ENCODE measurements at regions not wholly inside any gene's neighbourhood (a gene's known extent, or its start where the extent isn't known, plus 50 kb on each side); places are given as distances from the start of the nearest gene placed in this dataset.

DNA sequence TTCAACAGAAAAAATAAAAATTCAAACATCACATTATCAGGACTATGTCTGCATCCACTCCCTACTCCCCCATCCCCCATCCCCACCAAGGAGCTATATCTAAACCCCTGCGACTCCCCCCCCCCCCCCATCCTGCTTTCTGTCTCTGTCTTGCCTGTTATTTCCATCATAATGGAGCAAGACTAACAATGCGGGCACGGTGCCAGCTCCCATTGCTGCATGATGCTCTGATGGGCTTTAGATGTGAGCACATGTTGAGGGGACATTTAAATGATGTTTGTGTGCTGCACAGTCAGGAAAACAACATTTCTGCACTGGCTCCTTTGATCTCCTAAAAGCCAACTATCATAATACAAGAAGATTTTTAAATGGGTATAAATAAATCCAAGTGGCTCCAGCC lies 644.2 kb upstream of the SETBP1 start:
- no peak overlapping the region for H3K27ac ChIP-seq (ENCODE audit: low read length in 2 of 2)
- TF ChIP-seq, protein P1, sequence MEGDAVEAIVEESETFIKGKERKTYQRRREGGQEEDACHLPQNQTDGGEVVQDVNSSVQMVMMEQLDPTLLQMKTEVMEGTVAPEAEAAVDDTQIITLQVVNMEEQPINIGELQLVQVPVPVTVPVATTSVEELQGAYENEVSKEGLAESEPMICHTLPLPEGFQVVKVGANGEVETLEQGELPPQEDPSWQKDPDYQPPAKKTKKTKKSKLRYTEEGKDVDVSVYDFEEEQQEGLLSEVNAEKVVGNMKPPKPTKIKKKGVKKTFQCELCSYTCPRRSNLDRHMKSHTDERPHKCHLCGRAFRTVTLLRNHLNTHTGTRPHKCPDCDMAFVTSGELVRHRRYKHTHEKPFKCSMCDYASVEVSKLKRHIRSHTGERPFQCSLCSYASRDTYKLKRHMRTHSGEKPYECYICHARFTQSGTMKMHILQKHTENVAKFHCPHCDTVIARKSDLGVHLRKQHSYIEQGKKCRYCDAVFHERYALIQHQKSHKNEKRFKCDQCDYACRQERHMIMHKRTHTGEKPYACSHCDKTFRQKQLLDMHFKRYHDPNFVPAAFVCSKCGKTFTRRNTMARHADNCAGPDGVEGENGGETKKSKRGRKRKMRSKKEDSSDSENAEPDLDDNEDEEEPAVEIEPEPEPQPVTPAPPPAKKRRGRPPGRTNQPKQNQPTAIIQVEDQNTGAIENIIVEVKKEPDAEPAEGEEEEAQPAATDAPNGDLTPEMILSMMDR (IDR thresholded peaks at IDR 0.05): no peak
- TF ChIP-seq EZH2 (IDR thresholded peaks at IDR 0.05; ENCODE audit: borderline replicate concordance, insufficient read depth, low read depth, low read length, poor library complexity, severe bottlenecking): no peak
- no peak overlapping the region for H3K4me3 Mint-ChIP-seq
- H3K9me3 Mint-ChIP-seq (ENCODE audit: insufficient read depth): no peaks in the 10 kb centered on the region
- intact Hi-C loops (cut with micrococcal nuclease): no loop called here
- H3K36me3 ChIP-seq (replicated peaks in 1 of 2; ENCODE audit: control extremely low read depth in 1 of 2, control insufficient read depth in 1 of 2, extremely low read depth in 1 of 2, insufficient read depth in 2 of 2, low read length in 1 of 2): no peaks in the 10 kb centered on the region
- DNase-seq (no peak), ATAC-seq (ENCODE audit: low read depth) (no peak)
- no CpG with 5 or more reads among the region's 3 CpGs for WGBS (ENCODE audit: insufficient coverage)
- no peak overlapping the region for H3K4me3 ChIP-seq (ENCODE audit: control extremely low read depth in 1 of 5, extremely low read depth in 1 of 5, insufficient read depth in 1 of 5, low read depth in 2 of 5, low read length in 4 of 5)
- CTCF ChIA-PET: no interaction called here
- no peaks in the 10 kb centered on the region for H3K9me3 ChIP-seq (ENCODE audit: control extremely low read depth in 1 of 3, control insufficient read depth in 2 of 3, insufficient read depth in 1 of 3, low read length in 2 of 3)
- H3K27me3 Mint-ChIP-seq: peaks cover 4% of the 10 kb centered on the region
- no peak overlapping the region for H2AFZ ChIP-seq (ENCODE audit: insufficient read depth, low read depth, low read length, poor library complexity, severe bottlenecking)
- POLR2A ChIA-PET: no interaction called here
- no peaks in the 10 kb centered on the region for H4K20me1 ChIP-seq (ENCODE audit: control insufficient read depth, insufficient read depth, low read length, poor library complexity, severe bottlenecking)
- no peaks in the 10 kb centered on the region for H3K27me3 ChIP-seq (replicated peaks in 1 of 4; ENCODE audit: control extremely low read depth in 1 of 4, control insufficient read depth in 3 of 4, insufficient read depth in 4 of 4, low read length in 3 of 4)
- H3K4me2 ChIP-seq (replicated peaks; ENCODE audit: low read depth, low read length, poor library complexity, severe bottlenecking): no peak overlapping the region
- no peaks in the 10 kb centered on the region for H3K4me1 Mint-ChIP-seq
- no peak overlapping the region for H3K27ac Mint-ChIP-seq
- no peaks in the 10 kb centered on the region for H3K79me2 ChIP-seq (ENCODE audit: control insufficient read depth, insufficient read depth, low read length)
- H3K4me1 ChIP-seq (ENCODE audit: control insufficient read depth in 2 of 2, insufficient read depth in 2 of 2, low read length in 2 of 2): no peaks in the 10 kb centered on the region
- no peak overlapping the region for H3K9ac ChIP-seq (ENCODE audit: low read length)

DNA sequence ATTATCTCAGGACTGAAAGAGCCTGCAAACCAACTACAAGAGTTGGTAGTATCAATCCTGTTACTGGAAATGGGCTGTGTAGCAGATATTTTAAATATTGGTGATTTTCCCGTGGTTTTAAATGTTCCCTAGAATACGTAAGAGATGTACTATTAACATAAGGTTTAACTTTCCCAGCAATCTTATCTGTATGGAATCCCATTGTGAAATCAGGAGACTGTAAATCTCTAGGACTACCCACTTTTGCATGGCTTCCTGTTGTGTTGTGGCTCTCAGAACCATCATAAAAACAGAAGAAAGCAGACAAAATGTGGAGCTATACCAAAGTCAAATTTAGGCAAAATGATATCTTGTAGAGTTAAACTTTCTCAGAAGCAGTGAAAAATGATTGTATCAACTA lies 641.5 kb upstream of the SETBP1 start:
- no peak overlapping the region for H3K27ac ChIP-seq (ENCODE audit: low read length in 2 of 2)
- DNase-seq (no peak), ATAC-seq (ENCODE audit: low read depth) (no peak)
- Mint-ChIP-seq H3K27me3 (peaks cover 8% of the 10 kb centered on the region), H3K4me1 (no peaks in the 10 kb centered on the region), H3K4me3 (no peak overlapping the region), H3K9me3 (ENCODE audit: insufficient read depth) (no peaks in the 10 kb centered on the region), H3K27ac (no peak overlapping the region)
- no peaks in the 10 kb centered on the region for H3K36me3 ChIP-seq (replicated peaks in 1 of 2; ENCODE audit: control extremely low read depth in 1 of 2, control insufficient read depth in 1 of 2, extremely low read depth in 1 of 2, insufficient read depth in 2 of 2, low read length in 1 of 2)
- no peak overlapping the region for H2AFZ ChIP-seq (ENCODE audit: insufficient read depth, low read depth, low read length, poor library complexity, severe bottlenecking)
- H3K79me2 ChIP-seq (ENCODE audit: control insufficient read depth, insufficient read depth, low read length): no peaks in the 10 kb centered on the region
- no peak overlapping the region for H3K4me3 ChIP-seq (ENCODE audit: control extremely low read depth in 1 of 5, extremely low read depth in 1 of 5, insufficient read depth in 1 of 5, low read depth in 2 of 5, low read length in 4 of 5)
- intact Hi-C loops (cut with micrococcal nuclease): no loop called here
- ChIA-PET CTCF (no interaction called here), POLR2A (no interaction called here)
- H4K20me1 ChIP-seq (ENCODE audit: control insufficient read depth, insufficient read depth, low read length, poor library complexity, severe bottlenecking): no peaks in the 10 kb centered on the region
- no peak overlapping the region for H3K9ac ChIP-seq (ENCODE audit: low read length)
- H3K4me1 ChIP-seq (ENCODE audit: control insufficient read depth in 2 of 2, insufficient read depth in 2 of 2, low read length in 2 of 2): no peaks in the 10 kb centered on the region
- TF ChIP-seq EZH2 (IDR thresholded peaks at IDR 0.05; ENCODE audit: borderline replicate concordance, insufficient read depth, low read depth, low read length, poor library complexity, severe bottlenecking): no peak
- TF ChIP-seq, protein P1 (IDR thresholded peaks at IDR 0.05): no peak
- no peak overlapping the region for H3K4me2 ChIP-seq (replicated peaks; ENCODE audit: low read depth, low read length, poor library complexity, severe bottlenecking)
- no peaks in the 10 kb centered on the region for H3K27me3 ChIP-seq (replicated peaks in 1 of 4; ENCODE audit: control extremely low read depth in 1 of 4, control insufficient read depth in 3 of 4, insufficient read depth in 4 of 4, low read length in 3 of 4)
- no peaks in the 10 kb centered on the region for H3K9me3 ChIP-seq (ENCODE audit: control extremely low read depth in 1 of 3, control insufficient read depth in 2 of 3, insufficient read depth in 1 of 3, low read length in 2 of 3)
- no CpG with 5 or more reads among the region's 2 CpGs for WGBS (ENCODE audit: insufficient coverage)

Data from B cell (primary cell).